NB4 (cell line): ENCODE measurements at regions not wholly inside any gene's neighbourhood (a gene's known extent, or its start where the extent isn't known, plus 50 kb on each side); places are given as distances from the start of the nearest gene placed in this dataset.

ENCODE experiments used
- DNase-seq: peaks from one replicate; pipeline ENCODE4 v3.0.0; 2010; ENCODE audit warnings: low read depth
- H3K4me3 ChIP-seq: one replicate; pipeline ENCODE4 v1.5.1; 2011; ENCODE audit warnings: mild to moderate bottlenecking, low read depth, low read length, moderate library complexity
- MYC ChIP-seq: IDR thresholded peaks from 2 replicates; pipeline ENCODE4 v1.6.1; 2011; ENCODE audit warnings: low read depth, low read length
- POLR2A ChIP-seq: IDR thresholded peaks from 2 replicates; pipeline ENCODE4 v1.6.1; 2011; ENCODE audit warnings: mild to moderate bottlenecking; ENCODE audit not compliant: insufficient read length; ENCODE audit errors: extremely low read depth
- TF ChIP-seq, protein P1 (sequence below): IDR thresholded peaks from 2 replicates; pipeline ENCODE4 v1.6.1; 2011; ENCODE audit warnings: low read depth, low read length
- TF ChIP-seq, protein P2 (sequence below): IDR thresholded peaks from one replicate; pipeline ENCODE4 v1.5.1; 2012; ENCODE audit warnings: low read depth, low read length

DNA sequence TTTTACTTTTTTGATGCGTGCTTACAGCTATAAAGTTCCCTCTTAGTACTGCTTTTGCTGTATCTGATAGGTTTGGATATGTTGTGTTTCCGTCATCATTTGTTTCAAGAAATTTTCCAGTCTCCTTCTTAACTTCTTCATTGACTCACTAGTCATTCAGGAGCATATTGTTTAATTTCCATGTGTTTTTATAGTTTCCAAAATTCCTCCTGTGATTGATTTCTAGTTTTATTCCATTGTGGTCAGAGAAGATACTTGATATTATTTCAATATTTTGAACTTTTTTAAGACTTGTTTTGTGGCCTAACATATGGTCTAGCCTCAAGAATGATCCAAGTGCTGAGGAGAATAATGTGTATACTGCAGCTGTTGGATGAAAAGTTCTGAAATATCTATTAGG lies 75.5 kb upstream of the CREB5 start:
- no peak for DNase-seq
- TF ChIP-seq POLR2A (no peak), MYC (no peak)
- TF ChIP-seq, protein P1, sequence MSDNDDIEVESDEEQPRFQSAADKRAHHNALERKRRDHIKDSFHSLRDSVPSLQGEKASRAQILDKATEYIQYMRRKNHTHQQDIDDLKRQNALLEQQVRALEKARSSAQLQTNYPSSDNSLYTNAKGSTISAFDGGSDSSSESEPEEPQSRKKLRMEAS, result no peak
- TF ChIP-seq, protein P2, sequence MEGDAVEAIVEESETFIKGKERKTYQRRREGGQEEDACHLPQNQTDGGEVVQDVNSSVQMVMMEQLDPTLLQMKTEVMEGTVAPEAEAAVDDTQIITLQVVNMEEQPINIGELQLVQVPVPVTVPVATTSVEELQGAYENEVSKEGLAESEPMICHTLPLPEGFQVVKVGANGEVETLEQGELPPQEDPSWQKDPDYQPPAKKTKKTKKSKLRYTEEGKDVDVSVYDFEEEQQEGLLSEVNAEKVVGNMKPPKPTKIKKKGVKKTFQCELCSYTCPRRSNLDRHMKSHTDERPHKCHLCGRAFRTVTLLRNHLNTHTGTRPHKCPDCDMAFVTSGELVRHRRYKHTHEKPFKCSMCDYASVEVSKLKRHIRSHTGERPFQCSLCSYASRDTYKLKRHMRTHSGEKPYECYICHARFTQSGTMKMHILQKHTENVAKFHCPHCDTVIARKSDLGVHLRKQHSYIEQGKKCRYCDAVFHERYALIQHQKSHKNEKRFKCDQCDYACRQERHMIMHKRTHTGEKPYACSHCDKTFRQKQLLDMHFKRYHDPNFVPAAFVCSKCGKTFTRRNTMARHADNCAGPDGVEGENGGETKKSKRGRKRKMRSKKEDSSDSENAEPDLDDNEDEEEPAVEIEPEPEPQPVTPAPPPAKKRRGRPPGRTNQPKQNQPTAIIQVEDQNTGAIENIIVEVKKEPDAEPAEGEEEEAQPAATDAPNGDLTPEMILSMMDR, result no peak
- no peak overlapping the region for H3K4me3 ChIP-seq

DNA sequence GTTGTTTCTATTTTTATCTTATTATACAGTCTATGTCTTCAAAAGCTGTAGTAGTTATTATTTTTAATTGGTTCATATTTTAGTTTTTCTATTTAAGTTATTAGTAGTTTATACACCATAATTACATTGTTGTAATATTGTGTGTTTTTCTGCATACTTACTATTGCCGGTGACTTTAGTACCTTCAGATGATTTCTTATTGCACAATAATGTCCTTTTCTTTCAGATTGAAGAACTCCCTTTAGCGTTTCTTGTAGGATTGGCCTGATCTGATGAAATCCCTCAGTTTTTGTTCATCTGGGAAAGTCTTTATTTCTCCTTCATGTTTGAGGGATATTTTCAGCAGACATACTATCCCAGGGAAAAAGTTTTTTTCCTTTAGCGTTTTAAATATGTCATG lies 74.3 kb upstream of the CREB5 start:
- no peak for DNase-seq
- no peak for TF ChIP-seq POLR2A
- TF ChIP-seq MYC, result no peak
- TF ChIP-seq, protein P1, result no peak
- TF ChIP-seq, protein P2, result no peak
- H3K4me3 ChIP-seq, result no peak overlapping the region

DNA sequence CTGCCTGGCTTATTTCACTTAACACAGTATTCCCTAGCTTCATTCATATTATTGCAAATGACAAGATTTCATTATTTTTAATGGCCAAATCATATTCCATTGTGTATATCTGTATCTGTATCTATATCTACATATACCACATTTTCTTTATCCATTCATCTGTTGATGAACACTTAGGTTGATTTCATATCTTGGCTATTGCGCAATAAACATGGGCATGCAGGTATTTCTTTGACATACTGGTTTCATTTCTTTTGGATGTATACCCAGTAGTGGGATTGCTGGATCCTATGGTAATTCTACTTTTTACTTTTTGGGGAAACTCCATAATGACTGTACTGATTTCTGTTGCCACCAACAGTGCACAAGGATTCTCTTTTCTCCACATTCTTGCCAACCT lies 68.9 kb upstream of the CREB5 start:
- TF ChIP-seq POLR2A (no peak), MYC (no peak)
- TF ChIP-seq, protein P1, result no peak
- TF ChIP-seq, protein P2, result no peak
- no peak overlapping the region for H3K4me3 ChIP-seq
- DNase-seq, result no peak

DNA sequence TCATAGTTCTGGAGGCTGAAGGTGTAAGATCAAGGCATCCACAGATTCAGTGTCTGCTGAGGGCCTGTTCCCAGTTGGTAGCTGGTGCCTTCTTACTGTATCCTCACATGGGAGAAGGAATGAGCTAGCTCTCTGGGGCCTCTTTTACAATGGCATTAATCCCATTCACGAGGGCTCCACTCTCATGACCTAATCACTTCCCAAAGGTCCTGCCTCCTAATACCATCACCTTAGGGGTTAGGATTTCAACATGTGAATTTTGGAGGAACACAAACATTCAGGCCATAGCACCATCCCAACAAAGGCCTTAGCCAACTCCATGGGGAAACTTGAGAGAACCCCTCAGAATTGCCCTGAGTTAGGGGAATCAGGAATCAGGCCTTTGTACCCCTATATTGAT lies 66.1 kb upstream of the CREB5 start:
- no peak overlapping the region for H3K4me3 ChIP-seq
- DNase-seq, result no peak
- TF ChIP-seq, protein P1, result no peak
- TF ChIP-seq POLR2A, result no peak
- TF ChIP-seq, protein P2, result no peak
- no peak for TF ChIP-seq MYC

DNA sequence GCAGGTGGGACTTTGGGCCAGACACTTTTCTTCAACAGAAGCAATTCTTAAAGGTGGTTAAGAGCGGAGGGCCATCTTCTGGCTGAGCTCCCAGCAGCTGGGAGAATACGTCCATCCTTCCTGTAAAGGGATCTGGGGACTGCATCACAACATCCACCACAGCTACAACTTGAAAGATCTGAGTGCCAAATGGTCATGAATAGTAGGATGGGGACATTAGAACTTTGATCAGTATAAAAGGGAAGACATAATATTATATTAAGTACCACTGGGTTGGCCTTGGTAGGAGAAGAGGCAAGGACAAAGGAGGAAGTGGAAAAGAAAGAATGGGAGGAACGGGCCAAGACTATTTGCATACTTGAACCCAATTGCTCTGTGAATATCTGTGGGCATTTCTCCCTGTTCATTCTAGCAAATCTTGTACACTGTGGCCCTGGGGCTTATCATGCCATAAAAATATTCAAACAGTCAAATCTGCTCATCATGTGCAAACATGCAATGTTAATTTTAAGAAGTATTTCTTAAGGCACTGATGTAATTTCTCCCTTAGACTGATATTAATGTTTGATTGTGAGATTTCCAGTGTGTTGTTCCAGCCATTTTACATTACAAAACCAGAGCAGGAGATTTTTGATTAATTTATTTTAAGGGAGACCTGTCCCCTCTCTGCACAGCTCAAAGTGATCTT lies 65.5 kb upstream of the CREB5 start:
- DNase-seq, result no peak
- TF ChIP-seq, protein P1, result no peak
- TF ChIP-seq, protein P2, result no peak
- TF ChIP-seq MYC (no peak), POLR2A (no peak)
- H3K4me3 ChIP-seq, result no peak overlapping the region
